ENCODE measurements at regions not wholly inside any gene's neighbourhood (a gene's known extent, or its start where the extent isn't known, plus 50 kb on each side); places are given as distances from the start of the nearest gene placed in this dataset.
"Not testable (repeated sequence)": the region's sequence is repeated elsewhere in the genome, so short reads cannot be mapped to it uniquely, and the experiment has no call there.

- H3K9me3 ChIP-seq (ENCODE audit: control insufficient read depth in 2 of 2, insufficient read depth in 1 of 2, low read depth in 1 of 2, low read length in 1 of 2) = peaks cover 8 to 13% of the 10 kb centered on the region in 2 donors
- H3K27ac ChIP-seq (ENCODE audit: low read depth in 2 of 2, low read length in 1 of 2) = not testable (repeated sequence)
- 68 to 69% methylated on average over 5 of the region's 5 CpGs for WGBS, 2 donors
Observed at GRCh38 chr21:10325546-10325945, 195.8 kb upstream of the TPTE start.

GRCh38 chr21:10326146-10326545, 195.2 kb upstream of the TPTE start:
- not testable (repeated sequence) for H3K4me3 ChIP-seq (ENCODE audit: low read depth in 1 of 2, low read length in 2 of 2); H3K27ac ChIP-seq (ENCODE audit: low read depth in 2 of 2, low read length in 1 of 2); H3K4me1 ChIP-seq (ENCODE audit: control insufficient read depth in 2 of 2, insufficient read depth in 2 of 2, low read length in 1 of 2); H3K36me3 ChIP-seq (ENCODE audit: control insufficient read depth in 2 of 2, insufficient read depth in 2 of 2, low read length in 1 of 2); H3K27me3 ChIP-seq (ENCODE audit: control insufficient read depth in 1 of 2, insufficient read depth in 2 of 2, low read length in 2 of 2)
- H3K9me3 ChIP-seq (ENCODE audit: control insufficient read depth in 2 of 2, insufficient read depth in 1 of 2, low read depth in 1 of 2, low read length in 1 of 2) = peaks cover 14 to 16% of the 10 kb centered on the region in 2 donors
- WGBS, 2 donors = 81 to 89% methylated on average over 2 of the region's 2 CpGs

More at GRCh38 chr21:10325546-10325945, 195.8 kb upstream of the TPTE start:
- H3K36me3 ChIP-seq (ENCODE audit: control insufficient read depth in 2 of 2, insufficient read depth in 2 of 2, low read length in 1 of 2); H3K27me3 ChIP-seq (ENCODE audit: control insufficient read depth in 1 of 2, insufficient read depth in 2 of 2, low read length in 2 of 2); H3K4me1 ChIP-seq (ENCODE audit: control insufficient read depth in 2 of 2, insufficient read depth in 2 of 2, low read length in 1 of 2); H3K4me3 ChIP-seq (ENCODE audit: low read depth in 1 of 2, low read length in 2 of 2): not testable (repeated sequence)

GRCh38 chr21:10328646-10329045, 192.7 kb upstream of the TPTE start:
- H3K27ac ChIP-seq (ENCODE audit: low read depth in 2 of 2, low read length in 1 of 2); H3K36me3 ChIP-seq (ENCODE audit: control insufficient read depth in 2 of 2, insufficient read depth in 2 of 2, low read length in 1 of 2); H3K4me1 ChIP-seq (ENCODE audit: control insufficient read depth in 2 of 2, insufficient read depth in 2 of 2, low read length in 1 of 2); H3K4me3 ChIP-seq (ENCODE audit: low read depth in 1 of 2, low read length in 2 of 2); H3K27me3 ChIP-seq (ENCODE audit: control insufficient read depth in 1 of 2, insufficient read depth in 2 of 2, low read length in 2 of 2): not testable (repeated sequence)
- WGBS, 2 donors = 49 to 51% methylated on average over 6 of the region's 6 CpGs
- H3K9me3 ChIP-seq (ENCODE audit: control insufficient read depth in 2 of 2, insufficient read depth in 1 of 2, low read depth in 1 of 2, low read length in 1 of 2) = peaks cover 16% of the 10 kb centered on the region in 2 donors

- H3K4me3 ChIP-seq (ENCODE audit: low read depth in 1 of 2, low read length in 2 of 2); H3K4me1 ChIP-seq (ENCODE audit: control insufficient read depth in 2 of 2, insufficient read depth in 2 of 2, low read length in 1 of 2); H3K36me3 ChIP-seq (ENCODE audit: control insufficient read depth in 2 of 2, insufficient read depth in 2 of 2, low read length in 1 of 2); H3K27me3 ChIP-seq (ENCODE audit: control insufficient read depth in 1 of 2, insufficient read depth in 2 of 2, low read length in 2 of 2); H3K27ac ChIP-seq (ENCODE audit: low read depth in 2 of 2, low read length in 1 of 2): not testable (repeated sequence)
- WGBS, 2 donors = 73 to 77% methylated on average over 10 of the region's 10 CpGs
- peaks cover 13 to 19% of the 10 kb centered on the region in 2 donors for H3K9me3 ChIP-seq (ENCODE audit: control insufficient read depth in 2 of 2, insufficient read depth in 1 of 2, low read depth in 1 of 2, low read length in 1 of 2)
Observed at GRCh38 chr21:10330641-10331119, 190.7 kb upstream of the TPTE start.

GRCh38 chr21:10331134-10331533, 190.2 kb upstream of the TPTE start:
- H3K4me1 ChIP-seq (ENCODE audit: control insufficient read depth in 2 of 2, insufficient read depth in 2 of 2, low read length in 1 of 2); H3K27me3 ChIP-seq (ENCODE audit: control insufficient read depth in 1 of 2, insufficient read depth in 2 of 2, low read length in 2 of 2); H3K4me3 ChIP-seq (ENCODE audit: low read depth in 1 of 2, low read length in 2 of 2); H3K36me3 ChIP-seq (ENCODE audit: control insufficient read depth in 2 of 2, insufficient read depth in 2 of 2, low read length in 1 of 2); H3K27ac ChIP-seq (ENCODE audit: low read depth in 2 of 2, low read length in 1 of 2): not testable (repeated sequence)
- 74 to 76% methylated on average over 5 of the region's 5 CpGs for WGBS, 2 donors
- H3K9me3 ChIP-seq (ENCODE audit: control insufficient read depth in 2 of 2, insufficient read depth in 1 of 2, low read depth in 1 of 2, low read length in 1 of 2) = peaks cover 13 to 19% of the 10 kb centered on the region in 2 donors

GRCh38 chr21:10332935-10333334, 188.4 kb upstream of the TPTE start:
- not testable (repeated sequence) for H3K4me1 ChIP-seq (ENCODE audit: control insufficient read depth in 2 of 2, insufficient read depth in 2 of 2, low read length in 1 of 2); H3K27me3 ChIP-seq (ENCODE audit: control insufficient read depth in 1 of 2, insufficient read depth in 2 of 2, low read length in 2 of 2); H3K4me3 ChIP-seq (ENCODE audit: low read depth in 1 of 2, low read length in 2 of 2); H3K36me3 ChIP-seq (ENCODE audit: control insufficient read depth in 2 of 2, insufficient read depth in 2 of 2, low read length in 1 of 2); H3K27ac ChIP-seq (ENCODE audit: low read depth in 2 of 2, low read length in 1 of 2)
- 19 to 66% methylated on average over 1 of the region's 2 CpGs for WGBS, 2 donors
- peaks cover 9 to 16% of the 10 kb centered on the region in 2 donors for H3K9me3 ChIP-seq (ENCODE audit: control insufficient read depth in 2 of 2, insufficient read depth in 1 of 2, low read depth in 1 of 2, low read length in 1 of 2)

GRCh38 chr21:10334391-10334790, 187.0 kb upstream of the TPTE start:
- peaks cover 4 to 19% of the 10 kb centered on the region in 2 donors for H3K9me3 ChIP-seq (ENCODE audit: control insufficient read depth in 2 of 2, insufficient read depth in 1 of 2, low read depth in 1 of 2, low read length in 1 of 2)
- not testable (repeated sequence) for H3K4me3 ChIP-seq (ENCODE audit: low read depth in 1 of 2, low read length in 2 of 2); H3K27ac ChIP-seq (ENCODE audit: low read depth in 2 of 2, low read length in 1 of 2); H3K27me3 ChIP-seq (ENCODE audit: control insufficient read depth in 1 of 2, insufficient read depth in 2 of 2, low read length in 2 of 2); H3K4me1 ChIP-seq (ENCODE audit: control insufficient read depth in 2 of 2, insufficient read depth in 2 of 2, low read length in 1 of 2); H3K36me3 ChIP-seq (ENCODE audit: control insufficient read depth in 2 of 2, insufficient read depth in 2 of 2, low read length in 1 of 2)
- WGBS, 2 donors = 67 to 71% methylated on average over 5 to 6 of the region's 6 CpGs

GRCh38 chr21:10342261-10342956, 179.0 kb upstream of the TPTE start:
- H3K27me3 ChIP-seq (ENCODE audit: control insufficient read depth in 1 of 2, insufficient read depth in 2 of 2, low read length in 2 of 2); H3K4me1 ChIP-seq (ENCODE audit: control insufficient read depth in 2 of 2, insufficient read depth in 2 of 2, low read length in 1 of 2); H3K27ac ChIP-seq (ENCODE audit: low read depth in 2 of 2, low read length in 1 of 2); H3K36me3 ChIP-seq (ENCODE audit: control insufficient read depth in 2 of 2, insufficient read depth in 2 of 2, low read length in 1 of 2); H3K4me3 ChIP-seq (ENCODE audit: low read depth in 1 of 2, low read length in 2 of 2): not testable (repeated sequence)
- peaks cover 20 to 25% of the 10 kb centered on the region in 2 donors for H3K9me3 ChIP-seq (ENCODE audit: control insufficient read depth in 2 of 2, insufficient read depth in 1 of 2, low read depth in 1 of 2, low read length in 1 of 2)
- 76 to 79% methylated on average over 25 of the region's 46 CpGs for WGBS, 2 donors

- peaks cover 24 to 28% of the 10 kb centered on the region in 2 donors for H3K9me3 ChIP-seq (ENCODE audit: control insufficient read depth in 2 of 2, insufficient read depth in 1 of 2, low read depth in 1 of 2, low read length in 1 of 2)
- WGBS, 2 donors = 81 to 84% methylated on average over 43 to 50 of the region's 52 CpGs
- H3K36me3 ChIP-seq (ENCODE audit: control insufficient read depth in 2 of 2, insufficient read depth in 2 of 2, low read length in 1 of 2); H3K27ac ChIP-seq (ENCODE audit: low read depth in 2 of 2, low read length in 1 of 2); H3K27me3 ChIP-seq (ENCODE audit: control insufficient read depth in 1 of 2, insufficient read depth in 2 of 2, low read length in 2 of 2); H3K4me3 ChIP-seq (ENCODE audit: low read depth in 1 of 2, low read length in 2 of 2); H3K4me1 ChIP-seq (ENCODE audit: control insufficient read depth in 2 of 2, insufficient read depth in 2 of 2, low read length in 1 of 2): not testable (repeated sequence)
Observed at GRCh38 chr21:10343146-10343935, 178.0 kb upstream of the TPTE start.

GRCh38 chr21:10344266-10344665, 177.1 kb upstream of the TPTE start:
- H3K4me3 ChIP-seq (ENCODE audit: low read depth in 1 of 2, low read length in 2 of 2); H3K4me1 ChIP-seq (ENCODE audit: control insufficient read depth in 2 of 2, insufficient read depth in 2 of 2, low read length in 1 of 2); H3K27ac ChIP-seq (ENCODE audit: low read depth in 2 of 2, low read length in 1 of 2); H3K27me3 ChIP-seq (ENCODE audit: control insufficient read depth in 1 of 2, insufficient read depth in 2 of 2, low read length in 2 of 2); H3K36me3 ChIP-seq (ENCODE audit: control insufficient read depth in 2 of 2, insufficient read depth in 2 of 2, low read length in 1 of 2): not testable (repeated sequence)
- 40 to 44% methylated on average over 5 of the region's 5 CpGs for WGBS, 2 donors
- H3K9me3 ChIP-seq (ENCODE audit: control insufficient read depth in 2 of 2, insufficient read depth in 1 of 2, low read depth in 1 of 2, low read length in 1 of 2) = peaks cover 24 to 27% of the 10 kb centered on the region in 2 donors

Measured in esophagus (tissue), 2 donors.